ENCODE measurements at regions not wholly inside any gene's neighbourhood (a gene's known extent, or its start where the extent isn't known, plus 50 kb on each side); places are given as distances from the start of the nearest gene placed in this dataset.
"Not testable (repeated sequence)": the region's sequence is repeated elsewhere in the genome, so short reads cannot be mapped to it uniquely, and the experiment has no call there.

GRCh38 chr9:100639854-100640253, 62.0 kb downstream of the CAVIN4 start:
- H3K9me3 ChIP-seq, result peaks cover 4% of the 10 kb centered on the region
- ATAC-seq, result no peak
- no peaks in the 10 kb centered on the region for H3K27me3 ChIP-seq (ENCODE audit: low read depth)
- H3K4me3 ChIP-seq, result no peak overlapping the region
- no peak overlapping the region for H3K27ac ChIP-seq
- no peak for DNase-seq
- H3K4me1 ChIP-seq, result no peaks in the 10 kb centered on the region
- no peak for TF ChIP-seq CTCF (IDR thresholded peaks at IDR 0.05)
- H3K36me3 ChIP-seq, result no peaks in the 10 kb centered on the region
- intact Hi-C loops (cut with DNase I), result no loop called here

DNA sequence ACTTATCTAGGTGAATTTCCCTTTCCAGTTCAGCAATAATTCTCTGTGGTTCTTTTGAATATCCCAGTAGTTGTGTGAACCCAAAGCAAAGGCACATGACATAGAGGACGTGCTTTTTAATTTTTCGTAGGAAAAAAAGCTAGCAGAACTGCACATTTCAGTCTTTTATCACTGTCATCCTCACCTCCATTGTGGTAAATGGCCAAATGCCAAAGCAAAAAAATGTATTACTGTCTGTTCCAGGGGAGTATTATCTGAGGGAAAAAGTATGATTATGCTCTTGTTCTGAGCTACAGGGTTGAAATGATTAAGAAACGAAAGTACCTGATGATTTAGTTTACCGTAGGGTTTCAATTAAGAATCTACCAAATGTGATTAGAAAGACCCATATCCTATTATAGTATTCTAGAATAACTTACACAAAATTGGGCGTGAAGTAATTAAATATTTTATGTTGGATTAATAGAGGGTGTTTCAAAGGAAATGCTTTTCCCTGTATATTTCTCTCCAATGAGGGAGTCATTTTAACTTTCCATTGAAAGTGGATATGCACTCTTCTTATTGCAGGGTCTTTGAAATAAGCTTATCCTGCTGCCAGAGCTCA, 62.7 kb downstream of the CAVIN4 start:
- no peak for ATAC-seq

DNA sequence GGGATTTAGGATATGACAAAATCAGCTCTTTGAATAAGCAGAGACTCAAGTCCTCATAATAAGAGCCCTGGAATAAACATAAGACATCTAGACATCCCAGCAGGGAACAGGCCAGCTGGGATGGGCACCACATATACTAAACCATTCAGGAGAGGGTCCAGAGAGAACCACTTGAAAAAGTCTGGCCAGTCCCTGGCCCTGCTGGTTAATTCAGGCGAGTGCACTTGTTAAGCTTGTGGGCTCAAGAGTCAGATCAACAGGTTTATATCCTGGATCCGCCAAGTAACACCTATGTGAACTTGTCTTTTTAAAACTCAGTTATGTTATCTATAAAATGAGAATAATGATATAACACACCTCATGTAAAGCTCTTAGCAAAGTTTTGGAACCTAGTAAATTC, 63.3 kb downstream of the CAVIN4 start:
- Histone ChIP-seq H3K27ac (no peak overlapping the region), H3K9me3 (peaks cover 4% of the 10 kb centered on the region), H3K4me3 (no peak overlapping the region), H3K36me3 (no peaks in the 10 kb centered on the region), H3K27me3 (ENCODE audit: low read depth) (no peaks in the 10 kb centered on the region), H3K4me1 (no peaks in the 10 kb centered on the region)
- no peak for ATAC-seq
- DNase-seq, result no peak
- TF ChIP-seq CTCF (IDR thresholded peaks at IDR 0.05), result no peak
- intact Hi-C loops (cut with DNase I), result no loop called here

More for the DNA sequence above, 62.7 kb downstream of the CAVIN4 start:
- H3K36me3 ChIP-seq, result no peaks in the 10 kb centered on the region
- H3K4me3 ChIP-seq, result no peak overlapping the region
- H3K4me1 ChIP-seq, result no peaks in the 10 kb centered on the region
- DNase-seq, result no peak
- intact Hi-C loops (cut with DNase I), result no loop called here
- H3K27me3 ChIP-seq (ENCODE audit: low read depth), result no peaks in the 10 kb centered on the region
- no peak for TF ChIP-seq CTCF (IDR thresholded peaks at IDR 0.05)
- H3K9me3 ChIP-seq, result peaks cover 4% of the 10 kb centered on the region
- no peak overlapping the region for H3K27ac ChIP-seq

- no peak overlapping the region for H3K4me3 ChIP-seq
- no peak for TF ChIP-seq CTCF (IDR thresholded peaks at IDR 0.05)
- H3K27me3 ChIP-seq (ENCODE audit: low read depth), result no peaks in the 10 kb centered on the region
- peaks cover 11% of the 10 kb centered on the region for H3K9me3 ChIP-seq
- no peak for ATAC-seq
- no peaks in the 10 kb centered on the region for H3K36me3 ChIP-seq
- H3K4me1 ChIP-seq, result no peaks in the 10 kb centered on the region
- H3K27ac ChIP-seq, result no peak overlapping the region
- DNase-seq, result no peak
- intact Hi-C loops (cut with DNase I), result no loop called here
These were observed 75.0 kb downstream of the CAVIN4 start for GRCh38 chr9:100652850-100653249.

- DNase-seq, result no peak
- no peaks in the 10 kb centered on the region for H3K36me3 ChIP-seq
- H3K27me3 ChIP-seq (ENCODE audit: low read depth), result no peaks in the 10 kb centered on the region
- no peak for TF ChIP-seq CTCF (IDR thresholded peaks at IDR 0.05)
- H3K27ac ChIP-seq, result no peak overlapping the region
- no peak overlapping the region for H3K4me3 ChIP-seq
- H3K9me3 ChIP-seq, result peaks cover 11% of the 10 kb centered on the region
- intact Hi-C loops (cut with DNase I), result no loop called here
- ATAC-seq, result no peak
- no peaks in the 10 kb centered on the region for H3K4me1 ChIP-seq
These were observed 75.9 kb downstream of the CAVIN4 start for GRCh38 chr9:100653643-100654334.

DNA sequence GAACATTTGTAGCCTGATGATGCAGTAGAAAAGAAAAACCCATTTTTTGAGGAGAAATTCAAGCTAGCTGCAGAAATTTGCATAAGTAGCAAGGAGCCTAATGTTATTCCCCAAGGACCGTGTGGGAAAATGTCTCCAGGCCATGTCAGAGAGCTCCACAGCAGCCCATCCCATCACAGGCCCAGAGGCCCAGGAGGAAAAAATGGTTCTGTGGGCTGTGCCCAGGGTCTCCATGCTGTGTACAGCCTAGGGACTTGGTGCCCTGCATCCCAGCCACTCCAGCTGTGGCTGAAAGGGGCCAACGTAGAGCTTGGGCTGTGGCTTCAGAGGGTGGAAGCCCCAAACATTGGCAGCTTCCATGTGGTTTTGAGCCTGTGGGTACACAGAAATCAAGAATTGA, 79.0 kb downstream of the CAVIN4 start:
- peaks cover 11% of the 10 kb centered on the region for H3K9me3 ChIP-seq
- H3K27me3 ChIP-seq (ENCODE audit: low read depth); H3K4me1 ChIP-seq; intact Hi-C loops (cut with DNase I); H3K4me3 ChIP-seq; DNase-seq; H3K36me3 ChIP-seq; ATAC-seq; H3K27ac ChIP-seq: not testable (repeated sequence)

All from lower lobe of right lung (tissue), 2 donors.